ENCODE measurements at regions not wholly inside any gene's neighbourhood (a gene's known extent, or its start where the extent isn't known, plus 50 kb on each side); places are given as distances from the start of the nearest gene placed in this dataset.

DNA sequence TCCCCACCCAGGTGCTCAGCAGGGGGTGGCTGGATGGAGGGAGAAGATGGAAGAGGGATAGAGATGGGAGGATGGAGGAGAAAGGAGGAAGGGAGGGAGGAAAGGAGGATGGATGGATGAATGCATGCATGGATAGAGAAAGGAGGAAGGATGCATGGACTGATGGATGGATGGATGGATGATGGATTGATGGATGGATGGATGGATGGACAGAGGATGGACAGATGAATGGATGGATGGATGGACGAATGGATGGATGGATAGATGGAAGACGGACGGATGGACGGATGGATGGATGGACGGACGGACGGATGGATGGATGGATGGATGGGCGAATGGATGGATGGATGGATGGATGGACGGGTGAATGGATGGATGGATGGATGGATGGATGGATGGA lies 64.1 kb downstream of the NCOR2 start:
- no peak for DNase-seq

- DNase-seq, result no peak
Observed at GRCh38 chr12:124502379-124502778, 65.0 kb downstream of the NCOR2 start.

- no peak for DNase-seq
Observed at GRCh38 chr12:124501827-124502226, 65.6 kb downstream of the NCOR2 start.

DNA sequence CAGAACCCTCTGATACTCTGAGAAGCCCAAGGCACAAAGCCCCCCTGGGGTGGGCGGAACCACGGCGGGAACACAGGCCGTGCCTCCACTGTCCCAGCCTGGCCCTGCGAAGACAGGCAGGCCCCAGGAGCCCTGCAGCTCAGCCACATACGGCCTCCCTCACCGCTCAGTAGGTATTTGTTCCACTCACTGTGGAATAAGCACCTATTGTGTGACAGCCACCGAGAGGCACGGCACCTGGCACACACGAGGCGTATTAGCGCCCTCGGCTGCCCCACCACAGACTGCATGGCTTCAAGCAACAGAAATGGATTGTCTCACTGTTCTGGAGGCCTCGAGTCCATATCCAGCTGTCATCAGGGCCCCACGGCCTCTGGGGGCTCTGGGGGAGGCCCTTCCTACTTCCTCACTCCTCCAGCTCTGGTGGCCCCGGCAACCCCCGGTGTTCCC lies 66.3 kb downstream of the NCOR2 start:
- no peak for DNase-seq

GRCh38 chr12:124499898-124500244 lies 67.5 kb downstream of the NCOR2 start:
- no peak for DNase-seq

DNA sequence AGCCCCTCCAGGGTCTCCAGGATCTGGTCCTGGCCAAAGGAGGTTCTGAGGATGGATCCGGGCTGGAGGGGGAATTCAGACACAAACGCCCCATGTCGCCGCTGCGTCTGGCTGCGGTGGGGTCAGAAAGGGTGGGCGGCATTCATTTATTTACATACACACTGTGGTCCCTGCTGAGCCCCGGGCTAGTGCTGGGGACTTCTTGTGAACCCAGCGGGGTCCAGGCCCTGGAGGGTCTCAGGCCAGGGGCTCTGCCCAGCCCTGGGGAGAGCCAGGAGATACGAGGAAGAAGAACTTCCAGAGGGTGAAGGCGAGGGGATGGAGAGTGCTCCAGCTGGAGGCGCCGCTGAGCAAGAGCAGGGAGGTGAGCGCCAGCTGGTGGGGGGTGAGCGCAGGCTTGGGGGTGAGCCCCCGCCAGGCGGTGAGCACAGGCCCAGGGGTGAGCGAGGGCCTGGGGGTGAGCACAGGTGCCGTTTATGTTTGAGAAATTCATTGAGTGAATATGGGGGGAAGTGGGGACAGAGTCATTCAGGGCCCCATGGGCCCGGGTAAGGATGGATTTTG lies 68.1 kb downstream of the NCOR2 start:
- DNase-seq, result no peak

DNA sequence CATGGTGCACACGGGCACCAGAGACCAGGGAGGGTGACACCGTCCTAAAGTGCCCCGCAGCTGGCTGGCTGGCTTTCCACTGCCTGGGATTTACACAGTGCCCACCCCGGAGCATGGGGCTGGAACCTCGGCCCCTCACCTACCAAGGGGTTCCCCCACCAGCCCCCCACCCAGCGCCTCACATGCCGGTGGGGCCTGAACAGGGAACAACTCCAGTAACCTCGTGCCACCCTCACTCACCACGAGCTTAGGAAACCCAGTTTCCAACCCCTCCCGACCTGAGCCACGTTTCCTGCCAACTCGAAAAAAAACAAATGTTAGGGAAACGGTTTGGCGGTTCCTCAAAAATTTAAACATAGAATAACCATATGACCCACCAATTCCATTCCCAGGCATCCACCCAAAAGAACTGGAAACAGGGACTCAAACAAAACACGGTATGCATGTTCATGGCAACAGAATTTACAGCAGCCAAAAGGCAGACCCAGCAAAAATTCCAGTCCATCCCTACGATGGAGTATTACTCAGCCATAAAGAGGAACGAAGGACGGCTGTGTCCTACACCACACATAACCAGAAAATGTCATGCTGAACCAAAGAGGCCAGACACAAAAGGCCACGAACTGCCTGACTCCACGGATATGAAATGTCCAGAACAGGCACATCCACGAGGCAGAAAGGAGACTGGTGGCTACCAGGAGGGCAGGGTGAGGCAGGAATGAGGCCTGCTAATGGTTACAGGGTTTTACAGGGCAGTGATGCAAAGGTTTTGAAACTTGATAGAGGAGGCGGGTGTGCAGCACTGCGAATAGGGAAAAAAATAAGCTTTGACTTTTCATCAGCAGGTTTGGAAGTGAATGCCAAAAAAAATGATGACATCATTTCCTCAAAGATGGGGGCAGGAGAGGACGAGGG lies 68.9 kb downstream of the NCOR2 start:
- DNase-seq, result no peak

DNA sequence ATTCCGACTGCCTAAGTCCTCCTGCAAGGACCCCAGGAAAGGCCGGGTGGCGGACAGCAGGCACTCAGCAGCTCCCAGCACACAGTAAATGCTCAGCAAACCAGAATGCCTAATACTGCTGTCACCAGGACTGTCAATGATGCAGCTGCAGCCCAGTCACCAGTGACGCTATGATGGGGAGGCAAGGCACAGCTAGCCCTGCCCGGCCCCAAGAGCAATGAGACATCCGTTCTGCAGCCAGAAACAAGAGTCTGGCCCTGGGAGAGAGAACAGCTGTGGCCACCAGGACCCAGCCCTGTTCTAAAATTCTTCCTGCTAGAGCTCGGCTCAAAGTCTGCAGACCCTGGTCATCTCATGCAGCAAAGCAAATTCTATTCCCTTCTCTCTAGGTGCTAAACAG lies 69.8 kb downstream of the NCOR2 start:
- no peak for DNase-seq

- no peak for DNase-seq
Observed at GRCh38 chr12:124497039-124497438, 70.4 kb downstream of the NCOR2 start.

- no peak for DNase-seq
Observed at GRCh38 chr12:124496584-124496983, 70.8 kb downstream of the NCOR2 start.

GRCh38 chr12:124495194-124495983 lies 72.0 kb downstream of the NCOR2 start:
- no peak for DNase-seq

- no peak for DNase-seq
Observed at GRCh38 chr12:124494751-124495129, 72.7 kb downstream of the NCOR2 start.

DNA sequence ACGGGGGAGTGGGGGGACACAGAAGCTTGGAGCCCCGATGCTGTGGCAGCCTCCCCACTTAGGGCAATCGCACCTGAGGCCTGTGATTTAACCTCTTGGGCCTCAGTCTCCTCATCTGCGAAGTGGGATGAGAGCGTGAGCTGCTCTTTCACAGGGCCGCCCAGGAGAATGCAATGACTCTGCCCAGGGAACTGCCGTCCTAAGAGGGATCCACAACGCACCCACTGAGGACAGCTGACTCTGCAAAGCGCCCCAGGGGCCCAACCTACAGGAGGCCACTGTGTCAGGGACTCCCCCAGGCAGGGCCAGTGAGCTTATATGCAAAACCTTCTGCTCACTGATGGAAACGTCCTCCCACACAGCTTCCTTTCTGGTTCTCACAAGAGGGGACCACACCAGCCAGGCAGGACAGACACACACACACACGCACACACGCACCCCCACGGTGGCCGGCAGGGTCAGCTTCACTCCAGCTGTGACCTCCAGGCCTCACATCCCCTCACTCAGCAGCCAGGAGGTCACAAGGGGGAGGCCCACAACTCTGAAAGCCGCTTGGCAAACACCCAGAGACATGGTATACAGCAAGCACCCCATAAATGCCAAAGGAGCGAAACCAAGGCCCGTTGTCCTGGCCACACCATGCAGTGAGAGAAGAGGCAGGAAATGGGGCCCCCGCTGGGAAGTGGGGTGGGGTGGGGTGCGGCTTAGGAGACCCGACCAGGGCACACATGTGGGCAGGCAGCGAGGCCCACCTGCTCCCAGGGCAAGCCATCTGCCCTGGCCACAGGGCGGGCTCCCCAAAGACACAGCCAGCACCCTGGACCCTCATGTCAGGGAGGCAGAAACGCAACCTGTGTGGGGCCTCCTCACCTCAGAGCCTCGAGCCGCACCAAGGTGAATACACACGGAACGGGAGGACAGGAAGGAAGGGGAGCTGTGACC lies 73.3 kb downstream of the NCOR2 start:
- no peak for DNase-seq

GRCh38 chr12:124492879-124493808 lies 74.3 kb downstream of the NCOR2 start:
- no peak for DNase-seq

- DNase-seq, result no peak
Observed at GRCh38 chr12:124491856-124492420, 75.5 kb downstream of the NCOR2 start.

- DNase-seq, result no peak
Observed at GRCh38 chr12:124491310-124491709, 76.1 kb downstream of the NCOR2 start.

- no peak for DNase-seq
Observed at GRCh38 chr12:124490584-124491305, 76.7 kb downstream of the NCOR2 start.

GRCh38 chr12:124489915-124490583 lies 77.4 kb downstream of the NCOR2 start:
- no peak for DNase-seq

- no peak for DNase-seq
Observed at GRCh38 chr12:124489220-124489619, 78.2 kb downstream of the NCOR2 start.

- DNase-seq, result no peak
Observed at GRCh38 chr12:124488520-124488919, 78.9 kb downstream of the NCOR2 start.

All from activated naive CD4-positive, alpha-beta T cell (primary cell).